Left lobe of liver (tissue), 2 donors: ENCODE measurements at regions not wholly inside any gene's neighbourhood (a gene's known extent, or its start where the extent isn't known, plus 50 kb on each side); places are given as distances from the start of the nearest gene placed in this dataset.

Experiments used
- ATAC-seq: fragments of 200-7000 bp; cut with Tn5 transposase; one replicate; pipeline ENCODE4 v1.9.1; 2020; ENCODE audit warnings: mild to moderate bottlenecking, moderate library complexity
- DNase-seq: peaks from one replicate; pipeline ENCODE4 v3.0.0-alpha.2; 2020; ENCODE audit warnings: low spot score
- donor health status: DM: no; HTN: no; CAD: no; lungs with moderate emphysema.
- donor health status: DM: no; HTN: yes; CAD: no.

DNA sequence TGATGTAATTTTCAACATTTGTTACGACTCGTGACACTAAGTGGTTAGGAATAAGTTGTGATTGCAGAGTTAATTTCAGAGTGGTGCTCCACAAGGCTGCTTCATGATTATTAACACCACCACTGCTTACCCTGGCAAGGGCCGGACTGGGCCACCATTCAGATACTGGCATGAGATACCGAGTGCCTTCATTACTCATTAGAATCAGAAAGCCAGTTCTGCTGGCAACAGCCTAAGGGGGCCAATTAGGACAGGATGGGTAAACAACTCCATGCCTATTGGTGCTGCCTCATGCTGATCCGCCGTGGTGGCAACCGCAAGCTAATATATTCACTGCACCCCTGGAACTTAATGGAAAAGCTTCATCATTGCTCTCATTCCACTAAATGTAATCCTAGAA, 575.1 kb downstream of the EFNB2 start:
- no peak for DNase-seq
- ATAC-seq: no peak

- ATAC-seq: no peak
- DNase-seq: no peak
These were observed 575.6 kb downstream of the EFNB2 start for GRCh38 chr13:105959876-105960275.

DNA sequence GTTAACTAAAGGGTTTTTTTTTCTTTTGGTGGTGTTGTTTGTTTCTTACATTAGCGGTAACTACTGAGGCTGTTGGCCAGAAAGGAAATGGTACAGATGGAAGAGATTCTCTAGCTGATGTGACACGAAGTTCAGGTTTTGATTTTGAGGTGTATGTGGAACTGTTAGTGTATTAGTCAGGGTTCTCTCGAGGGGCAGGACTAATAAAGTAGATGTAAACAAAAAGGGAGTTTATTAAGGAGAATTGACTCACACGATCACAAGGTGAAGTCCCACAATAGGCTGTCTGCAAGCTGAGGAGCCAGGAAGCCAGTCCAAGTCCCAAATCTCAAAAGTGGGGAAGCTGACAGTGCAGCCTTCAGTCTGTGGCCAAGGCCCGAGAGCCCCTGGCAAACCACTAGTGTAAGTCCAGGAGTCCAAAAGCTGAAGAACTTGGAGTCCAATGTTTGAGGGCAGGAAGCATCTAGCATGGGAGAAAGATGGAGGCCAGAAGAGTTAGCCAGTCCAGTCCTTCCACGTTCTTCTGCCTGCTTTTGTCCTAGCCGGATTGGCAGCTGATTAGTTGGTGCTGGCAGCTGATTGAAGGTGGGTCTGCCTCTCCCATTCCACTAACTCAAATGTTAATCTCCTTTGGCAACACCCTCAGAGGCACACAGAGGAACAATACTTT, 577.6 kb downstream of the EFNB2 start:
- no peak for ATAC-seq

GRCh38 chr13:105956921-105957320, 578.5 kb downstream of the EFNB2 start:
- DNase-seq: no peak

More for the DNA sequence above, 577.6 kb downstream of the EFNB2 start:
- DNase-seq: no peak

GRCh38 chr13:105952973-105953290, 582.5 kb downstream of the EFNB2 start:
- no peak for ATAC-seq
- no peak for DNase-seq

More at GRCh38 chr13:105956921-105957320, 578.5 kb downstream of the EFNB2 start:
- ATAC-seq: no peak

DNA sequence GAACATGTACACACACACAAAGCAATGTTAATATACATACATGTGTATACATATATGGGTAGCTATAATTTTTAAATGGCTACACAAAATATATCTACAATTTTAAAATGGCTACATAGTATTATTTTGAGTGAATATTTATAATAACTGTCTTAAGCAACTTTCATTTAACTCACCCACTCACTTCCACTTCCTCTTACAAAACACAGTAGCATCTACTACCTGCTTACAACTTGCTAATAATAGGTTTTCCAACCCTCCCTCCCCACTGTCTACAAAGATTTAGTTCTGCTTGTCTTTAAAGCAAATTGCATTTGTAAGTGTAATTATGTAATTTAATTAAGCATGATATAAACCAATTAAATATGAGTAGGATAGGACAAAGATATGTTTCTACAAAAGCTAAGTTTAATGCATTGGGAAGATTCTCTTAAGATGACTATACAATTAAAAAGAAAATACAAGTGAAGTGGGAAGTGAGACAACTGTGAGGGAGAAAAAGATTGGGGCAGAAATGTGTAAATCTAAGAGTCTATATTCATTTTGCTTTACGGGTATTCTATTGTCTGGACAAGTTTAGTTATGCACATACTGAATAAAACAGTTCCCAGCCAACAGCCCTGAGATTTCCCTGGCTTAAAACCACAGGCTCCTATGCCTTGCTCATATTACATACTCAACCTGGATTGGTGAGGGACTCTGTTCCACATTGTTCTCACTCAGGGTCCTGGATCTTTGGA, 583.1 kb downstream of the EFNB2 start:
- DNase-seq: no peak
- ATAC-seq: no peak

DNA sequence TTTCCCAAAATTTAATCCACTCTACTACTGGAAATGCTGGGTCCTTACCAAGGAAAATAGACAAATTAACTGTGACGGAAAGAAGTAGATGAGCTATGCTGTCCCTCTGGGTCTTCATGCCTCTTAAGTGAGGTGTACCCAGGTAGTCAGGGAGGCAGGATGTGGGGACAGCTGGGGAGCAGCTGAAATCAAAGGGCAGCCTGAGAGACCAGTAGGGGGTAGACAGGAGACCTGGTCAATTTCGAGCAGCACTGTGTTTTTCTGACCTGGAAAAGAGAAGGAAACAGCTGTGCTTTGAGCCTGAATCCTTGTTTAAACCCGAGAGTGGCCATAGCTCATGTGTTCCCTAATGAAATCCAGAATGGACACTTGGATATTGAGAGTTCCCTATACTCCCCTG, 587.3 kb downstream of the EFNB2 start:
- ATAC-seq (no peak), DNase-seq (no peak)

GRCh38 chr13:105940882-105941281, 594.6 kb downstream of the EFNB2 start:
- ATAC-seq (no peak), DNase-seq (no peak)

GRCh38 chr13:105937451-105937850, 598.0 kb downstream of the EFNB2 start:
- DNase-seq: no peak
- ATAC-seq: no peak

DNA sequence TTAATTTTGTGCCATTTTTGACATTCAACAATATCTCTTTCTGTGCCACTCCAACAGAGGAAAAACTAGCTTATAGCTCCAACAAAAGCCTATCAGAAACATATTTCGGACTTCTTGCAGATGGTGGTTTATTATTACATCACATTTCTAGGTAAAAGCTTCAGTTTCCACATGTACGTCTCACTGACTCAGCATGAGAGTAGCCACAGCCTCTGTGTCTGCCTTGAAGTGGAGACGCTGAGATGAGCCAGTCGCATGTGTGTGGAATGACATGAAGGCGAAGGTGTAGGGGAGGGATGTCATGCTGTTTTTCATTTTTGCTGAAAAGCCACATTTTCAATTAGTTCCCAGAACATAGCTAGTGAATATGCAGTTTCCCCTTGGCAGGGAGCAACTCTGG, 598.6 kb downstream of the EFNB2 start:
- ATAC-seq (no peak), DNase-seq (no peak)

DNA sequence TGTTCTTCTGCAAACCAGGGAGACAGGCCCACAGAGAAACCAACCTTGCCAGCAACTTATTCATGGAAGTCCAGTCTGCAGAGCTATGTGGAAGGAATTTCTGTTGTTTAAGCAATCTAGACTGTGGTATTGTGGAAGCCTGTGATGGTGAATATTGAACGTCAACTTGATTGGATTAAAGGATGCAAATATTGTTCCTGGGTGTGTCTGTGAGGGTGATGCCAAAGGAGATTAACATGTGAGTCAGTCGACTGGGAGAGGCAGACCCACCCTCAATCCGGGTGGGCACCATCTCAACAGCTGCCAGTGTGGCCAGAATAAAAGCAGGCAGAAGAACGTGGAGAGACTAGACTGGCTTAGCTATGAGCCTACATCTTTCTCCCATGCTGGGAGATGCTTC, 606.0 kb downstream of the EFNB2 start:
- ATAC-seq (no peak), DNase-seq (no peak)

DNA sequence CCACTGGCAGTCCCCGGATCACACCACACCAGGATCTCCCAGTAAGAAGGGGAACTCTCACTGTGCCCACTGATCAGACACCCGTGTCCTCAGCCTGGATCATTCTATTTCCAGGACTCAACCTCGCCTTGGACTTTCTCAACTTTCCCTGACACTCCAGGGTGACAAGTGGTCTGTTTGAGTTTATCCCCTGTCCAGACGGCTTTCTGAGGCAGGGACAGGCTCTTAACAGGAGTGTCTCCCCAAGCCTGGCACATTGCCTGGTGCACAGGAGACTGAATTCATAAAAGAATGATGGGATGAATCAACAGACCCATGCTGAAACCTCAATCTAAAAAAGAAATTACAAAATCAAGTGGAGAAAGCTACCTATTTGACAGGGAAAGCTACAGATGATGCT, 606.6 kb downstream of the EFNB2 start:
- no peak for DNase-seq

DNA sequence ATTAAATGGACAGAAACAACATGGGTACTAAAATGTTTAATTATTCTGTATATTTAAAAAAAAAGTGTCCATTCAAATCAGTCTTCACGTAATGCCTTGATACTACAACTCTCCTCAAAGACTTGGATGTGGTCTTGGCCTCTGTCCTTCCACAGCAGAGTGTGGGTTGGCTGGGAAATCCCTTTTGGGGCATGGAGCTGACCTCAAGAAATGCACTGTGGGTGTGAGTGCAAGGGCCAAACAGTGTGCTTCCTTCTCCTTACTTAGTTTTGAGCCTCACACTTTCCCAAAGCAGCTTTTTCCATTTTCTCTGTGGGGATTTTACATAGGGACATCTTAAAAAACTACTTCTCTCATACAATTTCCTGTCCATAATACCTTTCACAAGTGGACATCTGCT, 607.4 kb downstream of the EFNB2 start:
- ATAC-seq (no peak), DNase-seq (no peak)

More for the DNA sequence above, 606.6 kb downstream of the EFNB2 start:
- ATAC-seq: no peak

GRCh38 chr13:105925496-105925895, 610.0 kb downstream of the EFNB2 start:
- DNase-seq (no peak), ATAC-seq (no peak)

GRCh38 chr13:105921711-105922110, 613.8 kb downstream of the EFNB2 start:
- no peak for DNase-seq
- no peak for ATAC-seq

DNA sequence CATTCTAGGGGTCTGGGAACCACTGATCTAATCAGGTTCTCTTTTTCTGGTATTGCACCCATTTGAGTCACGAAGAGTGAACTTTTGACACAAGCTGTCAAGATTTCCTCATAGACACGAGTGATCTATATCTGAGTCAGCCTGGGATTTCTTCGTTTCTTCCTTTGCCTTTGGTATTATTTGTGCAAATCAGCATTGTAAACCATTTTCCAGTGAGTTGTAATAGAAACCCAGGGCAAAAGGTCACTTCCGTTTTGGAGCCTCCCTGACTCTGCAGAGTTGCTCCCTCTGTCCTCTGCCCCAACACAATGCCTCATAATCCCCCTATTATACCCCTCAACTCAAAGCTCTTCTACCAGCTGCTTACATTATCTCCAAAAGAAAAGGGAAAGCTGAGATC, 615.1 kb downstream of the EFNB2 start:
- DNase-seq: no peak
- ATAC-seq: no peak

GRCh38 chr13:105918842-105919741, 616.4 kb downstream of the EFNB2 start:
- DNase-seq: no peak
- ATAC-seq: no peak

DNA sequence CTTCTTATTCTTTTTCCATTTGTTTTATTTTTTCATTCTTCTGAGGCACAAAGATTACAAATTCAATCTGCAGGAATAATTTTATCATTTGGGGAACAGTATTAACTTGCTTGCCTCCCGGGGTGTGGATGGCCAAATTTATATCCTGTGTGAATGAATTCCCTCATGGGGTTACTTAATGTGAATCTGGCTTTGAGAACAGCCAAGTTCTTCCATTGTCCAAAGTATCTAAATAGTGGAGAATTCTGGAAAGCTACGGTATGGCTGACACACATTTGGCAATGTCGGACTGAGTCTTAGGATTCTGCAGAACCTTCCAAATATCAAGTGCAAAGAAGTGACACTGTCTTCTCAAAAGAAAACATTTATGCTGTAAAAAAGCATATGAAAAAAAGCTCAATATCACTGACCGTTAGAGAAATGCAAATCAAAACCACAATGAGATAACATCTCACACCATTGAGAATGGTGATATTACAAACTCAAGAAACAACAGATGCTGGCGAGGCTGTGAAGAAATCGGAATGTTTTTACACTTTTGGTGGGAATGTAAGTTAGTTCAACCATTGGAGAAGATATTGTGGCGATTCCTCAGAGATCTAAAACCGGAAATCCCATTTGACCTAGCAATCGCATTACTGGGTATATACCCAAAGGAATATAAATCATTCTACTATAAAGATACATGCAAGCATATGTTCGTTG, 620.2 kb downstream of the EFNB2 start:
- DNase-seq: no peak
- ATAC-seq: no peak

GRCh38 chr13:105914291-105915036, 621.0 kb downstream of the EFNB2 start:
- no peak for ATAC-seq
- no peak for DNase-seq

DNA sequence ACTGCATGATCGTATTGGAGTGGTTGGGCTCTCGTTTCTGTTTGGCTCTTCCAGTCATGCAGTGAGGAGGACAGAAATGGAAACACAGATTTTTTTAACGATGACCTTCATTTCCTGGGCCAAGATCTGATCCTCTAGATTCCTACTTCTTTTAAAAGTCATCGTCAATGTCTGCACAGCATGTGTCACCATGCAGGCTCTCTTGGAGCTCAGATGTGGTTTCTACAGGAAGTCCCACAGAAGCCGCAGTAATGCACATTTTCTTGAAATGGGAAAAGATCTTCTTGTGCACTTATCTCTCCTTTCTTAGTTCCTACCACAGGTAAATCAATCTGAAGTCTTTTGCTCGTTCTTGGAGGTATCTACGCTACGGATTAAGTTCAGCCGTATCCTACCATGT, 626.9 kb downstream of the EFNB2 start:
- DNase-seq (no peak), ATAC-seq (no peak)
